ENCODE measurements at regions not wholly inside any gene's neighbourhood (a gene's known extent, or its start where the extent isn't known, plus 50 kb on each side); places are given as distances from the start of the nearest gene placed in this dataset.
A peak's percentile ranks its signal among the peaks of the same experiment; 100 is the strongest.

DNA sequence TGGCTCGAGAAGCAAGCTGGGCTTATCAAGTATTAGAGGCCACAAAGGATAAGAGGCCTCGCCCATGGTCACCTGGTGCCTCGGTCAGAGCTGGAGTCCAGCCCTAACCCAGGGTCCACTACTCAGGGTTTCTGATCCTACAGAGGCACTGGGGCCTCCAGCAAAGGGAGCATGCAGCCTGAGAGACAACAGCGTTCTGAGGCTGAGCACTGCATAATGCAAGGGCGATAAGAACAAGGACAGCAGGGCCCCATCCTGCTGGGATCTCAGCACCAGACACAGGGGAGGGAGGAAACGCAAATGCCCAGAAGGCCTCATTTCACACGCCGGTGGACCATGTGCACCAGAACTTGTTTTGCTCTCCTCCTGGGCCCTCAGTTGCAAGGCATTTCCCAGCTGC, 63.0 kb downstream of the C5orf15 start:
- no peak for DNase-seq

DNA sequence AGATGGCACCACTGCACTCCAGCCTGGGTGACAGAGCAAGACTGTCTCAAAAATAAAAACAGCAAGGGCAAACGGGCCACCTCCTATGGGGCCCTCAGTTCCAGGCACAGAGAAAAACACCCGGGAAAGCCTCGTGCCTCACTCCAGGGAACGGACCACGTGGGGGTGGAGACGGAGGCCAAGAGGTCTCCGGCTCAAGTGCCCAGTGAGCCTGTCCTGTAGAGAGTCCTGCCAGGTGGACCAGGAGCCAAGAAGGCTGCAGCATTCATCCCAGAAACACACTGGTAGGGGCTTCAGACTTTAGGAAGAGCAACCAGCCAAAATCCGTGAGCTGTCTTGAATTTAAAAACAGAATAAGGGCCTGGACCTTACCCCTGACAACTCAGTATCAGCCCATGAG, 63.8 kb downstream of the C5orf15 start:
- no peak for DNase-seq

DNA sequence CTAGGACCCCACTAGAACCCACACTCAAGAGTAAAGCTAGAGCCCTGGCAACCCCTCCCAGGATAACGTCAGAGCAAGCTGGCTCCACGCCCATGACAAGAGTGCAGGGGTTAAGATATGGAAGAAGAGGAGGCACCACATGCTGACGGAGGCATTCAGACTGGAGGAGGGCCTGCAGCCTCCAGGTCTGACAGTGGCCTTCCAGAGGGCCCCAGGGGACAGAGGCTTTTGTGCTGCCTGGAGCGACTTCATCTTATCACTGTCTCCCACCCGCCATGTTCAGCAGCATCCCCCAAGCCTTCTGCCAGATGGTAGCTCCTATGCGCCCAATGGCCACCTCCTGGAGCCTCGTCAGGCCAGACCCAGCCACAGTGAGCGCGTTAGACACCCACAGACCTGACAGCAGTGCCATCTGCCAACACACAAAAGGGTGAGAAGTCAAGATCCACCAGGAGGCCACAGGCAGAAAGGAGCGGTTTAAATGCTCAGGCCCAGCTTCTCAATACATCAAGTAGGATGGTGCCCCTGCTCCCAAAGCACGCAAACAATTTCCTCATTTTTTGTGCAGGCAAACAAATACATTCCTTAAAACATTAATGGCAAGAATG, 65.8 kb downstream of the C5orf15 start:
- peak; percentile 94 for DNase-seq

DNA sequence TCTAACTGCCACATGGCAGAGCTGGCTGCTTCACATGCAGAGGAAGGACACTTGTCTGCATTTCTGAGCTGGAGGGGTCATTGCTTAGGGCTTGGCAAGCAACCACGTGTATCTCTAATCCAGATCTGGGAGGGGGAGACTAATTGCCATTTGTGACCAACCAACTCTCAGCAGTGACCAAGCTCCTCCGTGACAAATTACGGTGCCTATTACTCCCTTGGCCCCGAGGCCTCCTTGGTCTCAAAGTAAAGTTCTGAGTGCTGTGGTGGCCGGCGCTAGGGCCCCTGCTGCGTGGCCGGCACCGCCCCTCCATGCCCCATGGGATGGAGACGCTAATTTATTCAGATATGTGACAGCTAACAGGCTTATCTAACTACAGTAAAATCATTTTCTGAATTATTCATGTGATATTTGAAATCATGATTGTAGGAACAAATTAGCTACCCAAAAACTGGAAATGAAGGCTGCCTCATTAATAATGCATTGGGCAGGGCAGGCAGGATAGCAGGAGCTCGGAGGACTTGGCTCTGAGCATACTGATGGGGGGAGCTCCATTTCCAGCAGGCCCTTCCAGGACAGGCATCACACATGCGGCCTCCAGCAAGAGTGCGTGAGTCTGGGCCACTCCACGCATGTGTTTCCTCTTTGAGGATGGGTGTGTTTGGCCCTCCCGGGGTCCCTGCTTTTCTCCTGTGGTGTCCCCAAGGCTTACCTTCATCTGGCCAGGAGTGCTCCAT, 67.7 kb downstream of the C5orf15 start:
- DNase-seq = no peak

DNA sequence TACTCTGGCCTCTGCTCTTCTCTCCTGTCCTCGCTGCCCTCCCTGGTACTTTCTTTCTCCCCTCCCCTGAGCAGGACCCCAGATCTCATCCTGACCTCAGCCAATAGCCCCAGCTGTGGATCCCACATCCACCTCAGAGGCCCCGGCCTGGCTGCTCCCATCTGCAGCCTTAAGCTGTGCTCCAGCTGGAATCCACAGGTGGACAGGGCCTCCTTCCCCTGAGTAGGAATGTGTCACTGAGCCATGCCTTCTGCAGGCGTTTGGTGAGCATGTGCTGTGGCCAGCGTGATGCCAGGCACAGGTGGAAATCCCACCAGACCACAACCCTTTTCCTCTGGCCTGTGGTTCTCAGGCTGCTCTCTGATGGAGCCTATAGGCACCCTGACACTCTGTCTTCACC, 68.9 kb downstream of the C5orf15 start:
- no peak for DNase-seq

DNA sequence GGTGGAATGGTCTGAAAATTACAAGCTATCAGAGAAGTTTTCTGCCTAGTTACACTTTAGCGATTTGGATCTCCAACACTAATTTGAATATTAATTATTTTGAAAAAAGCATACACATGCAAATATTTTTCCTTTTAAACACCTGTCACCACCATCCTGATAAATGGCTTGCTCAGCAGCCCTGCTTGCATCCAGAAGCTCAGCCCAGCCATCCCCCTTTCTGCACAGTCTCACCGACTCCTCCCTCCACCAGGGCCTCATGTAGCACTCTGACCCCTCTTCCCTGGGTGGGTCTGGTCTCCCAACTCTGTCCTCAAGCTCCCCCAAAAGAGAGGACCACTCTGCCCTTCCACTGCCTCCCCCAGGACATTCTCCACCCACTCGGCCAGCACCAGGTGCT, 70.0 kb downstream of the C5orf15 start:
- DNase-seq = no peak

DNA sequence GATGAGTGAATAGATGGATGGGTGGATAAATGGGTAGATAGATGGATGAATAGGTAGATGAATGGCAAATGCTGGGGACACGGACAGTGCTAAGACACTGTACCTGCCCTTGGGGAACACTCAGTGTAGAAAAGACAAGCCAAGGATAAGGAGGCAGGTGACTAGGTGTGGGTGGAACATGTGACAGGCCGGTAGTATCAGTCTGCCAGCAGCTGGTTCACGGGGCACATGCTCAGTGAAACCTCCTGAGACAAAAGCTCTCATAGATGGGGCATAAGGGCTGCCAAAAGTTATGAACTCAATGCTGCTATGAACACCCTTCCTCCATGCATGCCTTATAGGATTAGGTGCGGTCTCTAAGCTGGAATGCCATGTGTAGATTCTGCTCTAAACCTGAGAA, 71.0 kb downstream of the C5orf15 start:
- no peak for DNase-seq

DNA sequence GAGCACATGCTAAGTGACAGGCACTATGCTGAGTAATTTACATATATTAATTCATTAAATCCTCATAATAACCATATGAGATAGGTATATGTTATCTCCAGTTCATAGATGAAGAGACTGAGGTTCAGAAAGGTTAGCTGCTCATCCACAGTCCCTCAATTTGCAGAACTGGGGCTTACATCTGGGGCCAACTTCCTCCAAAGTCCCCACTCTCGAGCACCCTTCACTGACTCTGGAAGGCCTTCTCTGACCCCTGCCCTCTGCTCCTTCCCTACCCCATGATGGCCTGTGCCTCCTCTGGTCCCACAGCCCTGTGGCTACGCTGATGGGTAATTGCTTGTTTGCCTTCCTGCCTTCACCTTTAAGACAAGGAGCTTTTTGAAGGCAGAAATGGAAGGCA, 71.6 kb downstream of the C5orf15 start:
- DNase-seq = no peak

DNA sequence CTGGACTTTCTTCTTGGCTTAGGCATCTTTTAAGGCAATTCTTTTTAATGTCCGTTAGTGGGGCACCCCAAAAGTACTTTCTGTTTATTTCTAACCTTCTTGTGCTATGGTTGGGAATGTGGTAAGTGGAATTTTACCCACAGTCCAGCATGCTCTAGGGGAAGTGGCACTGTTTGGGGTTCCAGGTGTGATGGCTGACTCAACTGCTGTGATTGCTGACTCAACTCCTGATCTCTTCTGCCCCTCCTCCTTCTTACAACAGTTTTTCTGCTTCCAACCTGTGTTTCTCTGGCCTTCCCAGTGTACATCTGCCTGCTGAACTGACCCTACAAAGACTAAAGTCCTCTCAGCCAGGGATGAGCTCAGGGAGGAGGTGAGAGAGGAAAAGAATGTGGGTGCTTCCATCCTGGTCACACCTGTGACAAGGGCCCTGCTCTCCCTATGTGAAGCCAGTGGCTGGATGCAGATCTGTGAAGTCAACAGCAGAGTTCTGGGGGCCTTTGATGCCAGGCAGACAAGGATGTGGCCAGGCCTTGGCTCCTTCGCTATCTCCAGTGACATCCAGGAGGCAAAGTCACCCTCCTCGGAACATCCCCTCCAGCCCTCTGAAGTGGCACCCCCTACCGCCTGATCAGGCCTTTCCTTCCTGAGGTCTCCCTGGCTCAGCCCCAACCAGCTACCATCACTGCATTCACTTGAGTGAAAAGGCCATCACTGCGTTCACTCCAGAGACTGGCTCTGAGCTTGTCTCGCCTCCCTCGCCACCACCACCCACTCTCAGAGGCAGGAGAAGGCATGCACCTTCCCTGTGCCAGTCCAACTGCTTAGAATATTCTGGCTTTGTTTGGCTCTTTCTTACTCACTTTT, 72.2 kb downstream of the C5orf15 start:
- no peak for DNase-seq

DNA sequence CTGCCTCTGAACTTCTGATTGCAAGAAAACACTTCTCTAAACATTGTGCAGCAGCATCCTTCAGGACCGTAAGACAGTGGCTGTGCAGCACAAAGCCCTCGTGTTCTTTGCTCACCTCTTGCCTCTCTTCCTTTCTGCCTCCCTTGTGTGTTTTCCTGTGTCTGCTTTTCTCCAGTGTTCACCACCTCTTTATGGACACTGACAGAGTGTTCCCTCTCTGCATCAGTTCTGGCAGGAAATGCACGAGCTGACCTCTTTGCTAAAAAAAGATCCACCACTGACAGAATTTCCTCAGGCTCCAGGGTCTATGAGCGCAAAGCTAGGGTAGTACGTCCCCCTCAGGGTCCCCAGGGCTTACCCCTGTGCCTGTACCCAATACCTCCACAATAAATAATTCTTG, 74.3 kb downstream of the C5orf15 start:
- DNase-seq = no peak

DNA sequence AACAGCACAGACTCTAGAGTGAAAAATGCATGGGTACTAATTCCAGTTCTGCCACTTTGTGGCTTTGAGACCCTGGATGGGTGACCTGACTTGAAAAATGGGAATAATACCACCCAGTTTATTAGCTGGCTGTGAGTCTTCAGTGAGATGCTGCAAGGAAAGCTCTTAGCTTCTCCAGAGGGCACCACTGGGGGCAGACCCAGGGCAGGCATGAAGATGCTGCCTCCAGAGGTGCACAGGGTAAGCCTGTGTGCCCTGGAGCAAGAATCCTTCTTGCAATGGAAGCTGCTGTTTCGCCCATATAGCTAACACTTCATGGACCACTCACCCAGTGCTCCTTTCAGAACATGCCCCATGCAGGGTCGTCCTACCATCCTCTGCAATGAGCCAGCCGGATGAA, 75.7 kb downstream of the C5orf15 start:
- DNase-seq = no peak

DNA sequence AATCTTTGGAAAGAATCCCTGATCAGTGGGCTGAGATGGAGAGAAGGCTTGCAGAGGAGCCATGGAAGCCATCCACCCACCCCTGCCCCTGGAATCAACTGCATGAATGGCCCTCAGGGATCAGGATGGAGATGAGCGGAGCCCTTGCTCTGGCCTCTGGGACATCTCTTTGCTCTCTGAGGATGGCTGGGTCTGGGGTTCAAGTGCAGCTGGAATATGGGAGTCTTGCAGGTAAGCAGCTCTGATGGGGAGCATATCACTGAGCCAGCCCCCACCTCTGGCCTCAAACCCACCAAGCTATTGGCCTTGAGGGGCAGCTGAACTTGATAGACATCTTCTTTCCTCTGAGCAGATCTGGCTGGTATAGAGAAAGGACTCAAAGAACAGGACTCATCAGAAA, 76.1 kb downstream of the C5orf15 start:
- no peak for DNase-seq

DNA sequence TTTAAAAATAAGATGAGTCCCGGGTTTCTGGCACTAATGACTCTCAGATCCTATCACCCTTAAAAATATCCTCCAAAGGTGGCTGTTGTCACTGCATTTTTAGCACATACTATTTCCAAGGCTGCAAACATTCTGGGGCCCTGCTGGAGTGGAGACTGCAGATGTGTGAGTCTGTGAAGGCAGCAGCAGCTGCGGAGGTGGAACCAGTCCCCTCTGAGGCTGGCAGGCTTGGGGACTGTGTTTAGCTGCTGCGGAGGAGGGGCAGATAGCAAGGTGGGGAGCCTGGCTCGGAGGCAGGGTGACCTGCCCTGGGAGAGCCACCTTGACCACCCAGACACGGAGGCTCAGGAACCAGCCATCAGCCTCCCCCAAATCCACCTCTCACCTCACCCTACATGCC, 77.0 kb downstream of the C5orf15 start:
- DNase-seq = no peak

DNA sequence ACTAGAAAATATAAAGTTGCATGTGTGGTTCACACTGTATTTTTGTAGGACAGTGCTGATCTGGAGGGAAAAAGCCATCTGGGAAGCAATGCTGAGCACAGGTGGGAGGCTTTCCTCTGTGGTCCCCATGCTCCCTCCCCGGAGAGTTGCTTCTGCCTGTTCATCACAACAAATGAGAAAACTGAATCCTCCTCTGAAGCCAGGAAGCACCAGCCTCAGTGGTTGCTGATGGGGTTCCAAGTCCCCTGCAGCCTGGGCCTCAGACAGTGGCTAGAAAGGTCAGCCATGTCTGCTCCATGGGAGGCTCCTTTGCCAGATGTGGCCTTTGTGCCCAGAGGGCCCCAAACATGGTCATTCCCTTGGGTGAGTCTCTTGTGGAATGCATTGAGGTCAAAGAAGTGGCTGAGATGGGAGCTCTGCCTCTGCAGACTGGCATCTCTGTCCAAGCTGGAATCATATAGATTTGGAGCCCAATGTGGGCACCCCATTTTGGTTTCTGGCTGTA, 77.6 kb downstream of the C5orf15 start:
- DNase-seq = no peak

DNA sequence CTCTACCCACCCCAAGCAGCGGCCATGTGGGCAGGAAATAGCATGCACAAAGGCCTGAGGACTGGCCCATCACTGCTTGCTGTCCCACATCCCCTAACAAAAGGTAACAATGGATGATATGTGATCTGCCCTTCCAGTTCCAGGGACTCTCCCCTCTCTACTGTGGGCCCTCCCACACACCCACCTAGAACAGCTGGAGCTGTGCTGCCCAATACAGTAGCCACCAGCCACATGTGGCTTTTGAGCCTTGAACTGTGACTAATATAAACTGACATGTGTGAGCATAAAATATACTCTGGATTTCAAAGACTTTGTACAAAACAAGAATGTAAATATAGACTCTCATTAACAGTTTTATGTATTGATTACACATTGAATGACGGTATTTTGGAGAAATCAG, 78.1 kb downstream of the C5orf15 start:
- no peak for DNase-seq

DNA sequence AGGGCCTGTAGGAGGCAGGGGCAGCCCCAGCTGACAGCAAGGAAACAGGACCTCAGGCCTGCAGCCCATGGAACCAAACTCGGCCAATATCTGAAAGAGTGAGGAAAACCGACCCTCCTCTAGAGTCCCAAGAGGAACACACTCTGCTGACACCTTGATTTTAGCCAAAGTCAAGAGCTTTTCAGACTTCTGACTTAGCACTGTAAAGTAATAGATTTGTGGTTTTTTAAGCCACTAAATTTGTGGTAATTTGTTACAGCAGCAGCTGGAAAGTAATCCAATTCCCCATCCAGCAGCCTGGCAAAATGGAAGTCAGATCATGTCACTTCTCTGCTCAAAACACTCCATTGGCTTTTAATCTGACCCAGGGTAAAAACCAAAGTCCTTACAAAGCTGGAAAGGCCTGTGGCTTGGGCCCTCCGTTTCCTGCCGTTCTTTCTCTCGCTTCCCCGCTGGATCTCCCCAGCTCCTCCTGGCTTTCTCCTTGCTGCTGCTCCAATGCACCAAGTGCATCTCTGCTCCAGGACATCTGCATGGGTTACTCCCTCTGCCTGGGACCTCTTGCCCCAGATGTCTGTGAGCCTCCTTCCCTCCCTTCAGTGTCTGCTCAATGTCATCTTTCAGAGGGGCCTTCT, 79.0 kb downstream of the C5orf15 start:
- no peak for DNase-seq

DNA sequence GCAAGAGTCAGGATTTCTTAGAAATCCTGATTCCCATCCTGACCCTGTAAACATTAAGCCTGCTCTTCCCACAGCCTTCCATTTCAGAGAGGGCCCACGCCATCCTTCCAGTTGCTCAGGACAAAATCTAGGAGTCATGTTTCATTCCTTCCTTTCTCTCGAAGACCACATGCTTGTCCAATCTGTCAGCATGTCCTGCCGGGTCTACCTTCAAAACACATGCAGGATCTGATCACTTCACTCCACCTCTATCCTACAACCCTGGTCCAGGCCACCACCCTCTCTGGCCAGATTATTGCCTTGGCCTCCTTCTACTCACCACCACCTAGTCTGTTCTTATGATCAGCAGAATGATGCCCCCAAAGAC, 79.8 kb downstream of the C5orf15 start:
- DNase-seq = no peak

DNA sequence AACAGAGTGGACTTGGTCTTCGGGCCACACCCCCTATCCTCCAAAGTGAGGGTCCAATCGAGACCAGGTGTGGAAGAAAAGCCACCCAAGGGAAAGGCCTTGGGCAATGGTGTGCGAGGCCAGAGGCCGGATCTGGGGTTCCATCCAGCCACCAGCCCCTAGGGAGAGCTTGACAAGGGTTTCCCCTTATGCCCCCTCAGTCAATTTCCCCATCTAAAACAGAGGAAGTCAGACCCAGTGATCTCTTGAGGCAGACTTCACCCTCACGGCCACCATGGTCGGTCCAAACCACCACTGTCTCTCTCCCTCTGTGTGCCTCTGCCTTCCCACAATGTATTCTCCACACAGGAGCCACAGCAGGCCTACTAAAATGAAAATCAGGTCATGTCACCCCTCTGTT, 82.9 kb downstream of the C5orf15 start:
- no peak for DNase-seq

DNA sequence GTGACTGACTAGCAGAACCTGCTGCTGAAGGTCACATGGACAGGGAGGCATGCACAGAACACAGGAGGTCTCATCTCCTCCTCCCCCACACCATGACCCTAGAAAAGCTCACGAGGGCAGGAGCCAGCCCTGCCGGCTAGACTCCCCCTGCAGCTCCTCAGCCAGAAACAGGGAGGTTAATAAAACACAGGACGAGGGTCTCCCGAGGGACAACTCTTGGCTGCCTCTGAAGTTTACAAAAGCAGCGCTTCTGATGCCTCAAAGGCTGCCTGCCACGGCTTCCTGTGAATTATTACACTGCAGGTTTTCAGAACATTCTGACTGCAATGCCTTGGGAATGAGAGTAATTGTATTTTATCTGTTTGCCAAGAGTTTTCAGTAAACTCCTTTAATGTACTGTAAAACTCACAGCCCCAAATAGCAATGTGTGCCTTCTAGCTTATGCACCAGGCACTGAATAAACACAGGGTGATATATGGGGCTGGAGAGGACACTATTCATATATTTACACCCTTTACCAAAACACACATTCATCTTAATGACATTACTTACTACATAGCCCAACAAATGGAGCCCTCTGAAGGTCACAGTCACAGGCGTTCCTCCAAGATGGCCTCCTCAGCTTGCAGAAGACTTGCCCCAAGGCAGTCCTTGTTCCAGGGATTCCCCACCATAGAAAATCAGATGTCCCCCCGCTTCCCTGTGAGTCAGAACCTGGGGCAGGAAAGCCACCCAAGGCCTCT, 83.7 kb downstream of the C5orf15 start:
- no peak for DNase-seq

DNA sequence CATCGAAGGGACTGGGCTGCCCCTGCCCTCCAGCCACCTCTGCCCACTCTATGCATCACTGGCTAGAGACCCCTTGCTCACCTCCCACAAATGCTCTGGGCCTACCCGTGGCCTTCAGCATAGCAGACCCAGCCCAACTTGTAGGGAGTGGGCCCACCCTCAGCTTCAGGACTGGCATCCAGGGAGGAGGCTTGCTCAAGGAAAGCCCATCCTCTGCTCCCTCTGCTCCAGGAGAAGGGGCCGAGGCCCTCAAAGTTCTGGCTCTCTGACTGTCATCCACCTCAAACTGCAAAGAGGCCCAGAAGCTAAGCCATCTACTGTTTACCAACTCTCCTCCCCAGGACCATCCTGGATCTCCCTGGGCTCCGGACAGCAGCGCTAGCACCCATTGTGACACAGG, 84.5 kb downstream of the C5orf15 start:
- no peak for DNase-seq

DNA sequence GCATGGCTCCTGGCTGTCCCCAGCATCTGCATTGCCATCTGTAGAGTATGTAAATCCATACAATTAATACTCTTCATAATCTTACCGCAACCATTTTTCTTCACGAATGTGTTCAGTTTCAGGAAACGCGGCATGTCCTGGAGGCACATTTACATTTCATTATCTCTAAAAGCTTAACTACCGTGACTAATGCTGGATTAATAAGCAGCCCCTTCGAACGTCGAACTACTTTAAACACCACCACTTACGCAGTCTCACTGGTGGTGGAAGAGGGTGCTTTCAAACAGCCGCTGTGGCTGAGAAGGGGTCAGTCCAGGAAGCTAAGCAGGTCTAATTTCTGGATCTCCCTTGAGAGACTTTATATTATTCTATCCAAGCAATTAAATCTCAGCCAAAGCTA, 85.6 kb downstream of the C5orf15 start:
- DNase-seq = no peak

DNA sequence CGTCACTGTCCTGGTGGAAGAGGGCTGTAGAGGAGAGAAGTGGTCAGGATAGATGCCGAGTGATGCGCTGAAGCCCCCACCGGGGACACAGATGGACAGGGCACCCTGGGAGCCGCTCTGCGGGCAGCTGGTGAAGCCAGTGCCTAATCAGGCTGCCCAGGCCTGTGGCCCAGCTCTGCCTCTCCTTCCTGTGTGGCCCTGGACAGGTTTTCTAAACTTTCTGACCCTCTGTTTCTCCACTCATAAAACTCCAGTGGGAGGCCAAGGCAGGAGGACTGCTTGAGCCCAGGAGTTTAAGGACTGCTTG, 86.1 kb downstream of the C5orf15 start:
- DNase-seq = no peak
